WI38 (cell line): ENCODE measurements at regions not wholly inside any gene's neighbourhood (a gene's known extent, or its start where the extent isn't known, plus 50 kb on each side); places are given as distances from the start of the nearest gene placed in this dataset.

ENCODE experiments used
- H3K4me3 ChIP-seq: 2 replicates; pipeline ENCODE4 v1.5.1; 2011; ENCODE audit warnings: low read depth, mild to moderate bottlenecking, control low read depth, low read length
- TF ChIP-seq, protein P1 (sequence below): IDR thresholded peaks from 2 replicates; pipeline ENCODE4 v1.5.1; 2012; ENCODE audit warnings: low read depth, mild to moderate bottlenecking, control low read depth, low read length

DNA sequence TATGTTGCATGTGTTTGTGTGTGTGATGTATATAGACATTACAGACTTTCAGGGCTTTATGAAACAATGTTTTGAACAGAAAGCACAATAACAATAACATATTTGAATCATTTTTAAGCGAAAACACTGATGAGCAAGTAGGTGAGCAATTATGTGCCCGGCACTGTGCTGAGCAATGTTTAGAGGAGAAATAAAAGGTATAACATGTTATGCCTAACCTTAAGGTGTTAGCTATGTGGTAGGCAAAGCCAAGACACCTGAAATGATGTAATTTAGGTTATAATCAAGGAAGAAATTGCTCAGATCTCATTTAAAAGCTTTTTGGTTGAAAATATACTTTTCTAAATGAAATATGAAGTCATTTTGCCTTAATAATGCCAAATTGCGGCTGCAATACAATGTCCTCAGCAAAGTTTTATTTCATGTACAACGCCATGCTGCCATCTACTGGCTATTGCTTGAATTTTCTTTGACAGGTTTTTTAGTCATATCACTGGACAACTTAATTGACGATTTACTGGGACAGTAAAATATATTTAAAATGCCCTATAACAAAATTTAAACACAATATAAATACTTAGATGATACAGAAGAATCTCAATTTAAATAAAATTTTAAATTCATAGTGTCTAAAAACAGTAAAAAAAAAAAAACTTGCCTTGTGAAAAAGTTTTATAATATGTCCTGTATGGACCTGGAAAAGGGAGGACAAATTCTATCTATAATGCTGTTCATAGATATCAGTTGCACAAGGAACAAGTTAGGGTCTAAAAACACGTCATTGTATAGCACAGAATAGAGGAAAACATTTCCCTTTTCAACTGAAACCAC is 131.1 kb upstream of the CDK1 start:
- TF ChIP-seq, protein P1, sequence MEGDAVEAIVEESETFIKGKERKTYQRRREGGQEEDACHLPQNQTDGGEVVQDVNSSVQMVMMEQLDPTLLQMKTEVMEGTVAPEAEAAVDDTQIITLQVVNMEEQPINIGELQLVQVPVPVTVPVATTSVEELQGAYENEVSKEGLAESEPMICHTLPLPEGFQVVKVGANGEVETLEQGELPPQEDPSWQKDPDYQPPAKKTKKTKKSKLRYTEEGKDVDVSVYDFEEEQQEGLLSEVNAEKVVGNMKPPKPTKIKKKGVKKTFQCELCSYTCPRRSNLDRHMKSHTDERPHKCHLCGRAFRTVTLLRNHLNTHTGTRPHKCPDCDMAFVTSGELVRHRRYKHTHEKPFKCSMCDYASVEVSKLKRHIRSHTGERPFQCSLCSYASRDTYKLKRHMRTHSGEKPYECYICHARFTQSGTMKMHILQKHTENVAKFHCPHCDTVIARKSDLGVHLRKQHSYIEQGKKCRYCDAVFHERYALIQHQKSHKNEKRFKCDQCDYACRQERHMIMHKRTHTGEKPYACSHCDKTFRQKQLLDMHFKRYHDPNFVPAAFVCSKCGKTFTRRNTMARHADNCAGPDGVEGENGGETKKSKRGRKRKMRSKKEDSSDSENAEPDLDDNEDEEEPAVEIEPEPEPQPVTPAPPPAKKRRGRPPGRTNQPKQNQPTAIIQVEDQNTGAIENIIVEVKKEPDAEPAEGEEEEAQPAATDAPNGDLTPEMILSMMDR: peak; percentile 25; the same call in 1 of the 2 replicates
- H3K4me3 ChIP-seq: no peak overlapping the region

DNA sequence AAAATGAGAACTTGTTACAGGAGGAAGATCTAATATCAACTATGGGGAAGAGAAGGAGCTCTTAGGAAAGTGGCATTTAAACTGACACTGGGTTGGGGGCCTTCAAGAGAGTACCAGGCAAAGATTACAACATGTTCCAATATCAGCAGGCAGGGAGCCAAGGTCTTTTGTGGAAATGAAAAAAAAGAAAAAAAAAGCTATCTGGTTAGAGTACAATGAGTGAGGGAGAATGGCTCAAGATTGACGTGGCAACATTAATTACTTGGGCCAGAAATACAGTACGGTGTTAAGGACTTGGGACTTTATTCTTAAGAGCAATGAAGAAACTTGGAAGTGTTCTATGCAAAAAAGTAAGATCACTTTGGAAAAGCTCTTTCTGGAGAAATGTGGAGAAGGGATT is 132.3 kb upstream of the CDK1 start:
- TF ChIP-seq, protein P1: no peak
- no peak overlapping the region for H3K4me3 ChIP-seq

DNA sequence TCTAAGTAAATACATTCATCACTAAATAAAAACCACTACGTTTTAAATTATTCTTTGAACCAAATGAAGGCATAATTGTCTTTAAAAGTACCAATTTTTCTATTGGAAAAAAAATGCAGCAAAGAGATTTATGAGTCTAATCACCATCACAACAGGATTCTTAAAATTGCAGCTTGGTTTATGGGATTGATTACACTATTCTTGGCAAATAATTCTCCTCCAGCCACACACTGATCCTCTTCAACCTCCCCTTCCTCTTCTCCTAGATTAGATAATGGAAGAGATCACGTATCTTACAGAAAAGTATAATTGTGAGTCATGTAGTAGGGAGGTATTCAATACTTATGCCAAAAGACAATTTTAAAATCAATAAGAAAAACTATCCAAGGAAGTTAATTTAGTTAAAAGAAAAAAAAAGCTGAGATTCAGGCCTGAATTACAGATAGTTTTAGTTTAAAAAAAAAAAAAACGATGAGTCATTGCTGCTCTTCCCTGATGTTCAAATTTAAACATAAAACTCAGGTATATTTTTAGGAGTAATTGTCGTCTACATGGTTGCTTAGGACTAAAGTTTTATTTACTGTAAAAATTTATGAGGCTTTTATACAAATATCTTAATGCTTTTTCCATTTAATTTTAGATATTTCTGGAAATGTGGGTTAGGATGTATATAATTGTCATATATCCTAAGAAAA is 133.7 kb upstream of the CDK1 start:
- TF ChIP-seq, protein P1: no peak
- no peak overlapping the region for H3K4me3 ChIP-seq

DNA sequence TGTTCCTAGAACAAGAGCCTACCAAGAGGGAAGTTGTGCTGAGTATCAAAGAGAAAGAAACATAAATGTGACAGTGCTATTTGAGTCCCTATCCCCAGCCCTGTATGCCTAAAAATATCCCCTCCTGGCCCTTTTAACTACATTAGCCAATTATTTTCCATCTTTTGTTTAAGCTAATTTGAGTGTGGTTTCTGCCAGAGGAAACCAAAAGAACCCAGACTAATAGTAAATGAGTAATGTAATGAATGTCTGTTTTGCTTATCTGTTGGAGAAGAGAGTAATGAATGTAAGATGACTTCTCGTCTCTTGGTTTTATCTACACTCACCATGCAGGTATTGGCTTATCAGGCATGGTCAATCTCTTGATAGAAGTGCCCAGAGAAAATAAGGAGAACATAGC is 134.4 kb upstream of the CDK1 start:
- no peak overlapping the region for H3K4me3 ChIP-seq

DNA sequence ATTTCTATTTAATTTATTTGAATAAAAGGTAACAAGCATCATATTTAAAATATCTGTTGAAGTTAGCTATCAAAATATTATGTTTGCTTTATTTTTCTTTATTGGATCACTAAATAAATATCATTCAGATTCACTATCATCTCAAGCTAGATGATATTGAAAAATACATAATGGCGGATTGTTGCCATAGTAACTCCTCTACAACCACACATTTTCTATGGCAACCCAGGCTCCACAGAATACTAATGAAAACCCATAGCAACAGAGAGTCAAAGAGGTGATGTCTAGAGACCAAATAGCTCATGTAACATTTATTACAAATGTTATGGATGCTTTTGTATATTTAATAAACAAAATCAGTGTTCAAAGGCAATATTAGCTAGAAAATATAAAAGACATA is 148.9 kb upstream of the CDK1 start:
- TF ChIP-seq, protein P1: no peak
- no peak overlapping the region for H3K4me3 ChIP-seq

More for the DNA sequence above, 134.4 kb upstream of the CDK1 start:
- TF ChIP-seq, protein P1: no peak

DNA sequence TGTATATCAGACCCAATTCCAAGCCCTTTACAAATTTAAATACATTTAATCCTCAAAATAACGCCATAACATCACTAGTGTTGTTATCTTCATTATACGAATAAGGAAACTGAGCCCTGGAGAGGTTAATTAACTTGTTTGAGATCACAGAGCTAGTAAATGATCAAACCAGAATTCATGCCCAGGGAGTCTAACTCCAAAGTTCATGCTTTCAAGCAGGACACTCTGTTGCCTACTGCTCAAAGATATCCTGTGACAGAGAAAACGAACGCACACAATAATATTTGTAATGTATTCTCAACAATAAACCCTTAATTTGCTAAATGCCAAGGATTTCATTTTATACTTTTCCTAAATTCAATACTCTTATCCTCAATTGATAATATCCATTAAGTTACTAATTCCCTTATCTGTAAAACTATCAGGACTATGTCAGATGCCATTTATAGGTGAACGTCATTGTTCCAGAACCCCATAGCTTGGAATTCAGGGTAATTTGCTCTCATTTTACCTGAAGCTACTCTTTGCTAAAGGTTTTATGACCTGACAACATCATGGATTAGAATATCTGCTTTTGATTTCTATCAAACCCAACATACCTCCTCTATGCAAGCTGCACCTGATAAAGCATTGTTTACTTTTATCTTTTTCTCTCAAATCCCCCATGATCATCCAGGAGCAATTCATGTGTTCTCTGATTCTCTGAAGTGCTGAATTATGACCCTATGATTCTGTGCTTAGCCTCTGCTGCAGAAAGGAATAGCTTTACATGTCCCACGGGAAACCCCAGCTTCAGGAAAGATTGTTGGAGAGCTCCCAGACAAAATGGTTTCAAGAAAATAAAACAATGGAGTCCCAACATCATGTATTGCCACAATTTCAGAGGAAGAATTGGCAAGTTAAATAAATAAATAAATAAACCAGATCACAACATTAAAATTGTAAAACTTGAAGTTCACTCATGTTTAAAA is 150.2 kb upstream of the CDK1 start:
- TF ChIP-seq, protein P1: no peak
- no peak overlapping the region for H3K4me3 ChIP-seq
